IMR-90 (cell line): ENCODE measurements at regions not wholly inside any gene's neighbourhood (a gene's known extent, or its start where the extent isn't known, plus 50 kb on each side); places are given as distances from the start of the nearest gene placed in this dataset.

Experiments
- CHD1 ChIP-seq: IDR thresholded peaks from 2 replicates; pipeline ENCODE4 v1.6.1; 2012; ENCODE audit warnings: low read depth, low read length, improper control_type of control experiment
- CTCF ChIP-seq: conservative IDR thresholded peaks from 2 replicates; pipeline ENCODE4 v1.5.1; 2012; ENCODE audit warnings: mild to moderate bottlenecking, low read depth, low read length, improper control_type of control experiment
- MAZ ChIP-seq: IDR thresholded peaks from 2 replicates; pipeline ENCODE4 v1.6.1; 2012; ENCODE audit warnings: low read depth, mild to moderate bottlenecking, low read length, improper control_type of control experiment, moderate library complexity, borderline replicate concordance
- MXI1 ChIP-seq: IDR thresholded peaks from 2 replicates; pipeline ENCODE4 v1.6.1; 2012; ENCODE audit warnings: low read depth, mild to moderate bottlenecking, low read length, moderate library complexity, borderline replicate concordance
- POLR2A ChIP-seq: IDR thresholded peaks from 2 replicates; pipeline ENCODE4 v1.6.1; 2012; ENCODE audit warnings: mild to moderate bottlenecking, low read depth, low read length
- RAD21 ChIP-seq: IDR thresholded peaks from 2 replicates; pipeline ENCODE4 v1.6.1; 2012; ENCODE audit warnings: low read length, improper control_type of control experiment
- RFX5 ChIP-seq: IDR thresholded peaks from 2 replicates; pipeline ENCODE4 v1.8.0; 2012; ENCODE audit warnings: low read depth, mild to moderate bottlenecking, low read length, moderate library complexity
- SMC3 ChIP-seq: fragments of 150-350 bp; IDR thresholded peaks from 2 replicates; pipeline ENCODE4 v1.6.1; 2016; ENCODE audit warnings: low read depth, mild to moderate bottlenecking, antibody characterized with exemption, low read length, moderate library complexity

- TF ChIP-seq SMC3: no peak
- TF ChIP-seq CTCF: no peak
- TF ChIP-seq MXI1: no peak
- no peak for TF ChIP-seq RAD21
- TF ChIP-seq POLR2A: no peak
- TF ChIP-seq MAZ: no peak
- no peak for TF ChIP-seq CHD1
- TF ChIP-seq RFX5: no peak
Measured at GRCh38 chr2:238502956-238503791, 76.4 kb downstream of the ASB1 start.
